IPS DF 4.7 (cell line): ENCODE measurements at regions not wholly inside any gene's neighbourhood (a gene's known extent, or its start where the extent isn't known, plus 50 kb on each side); places are given as distances from the start of the nearest gene placed in this dataset.

Experiments used
- DNase-seq: peaks from one replicate; pipeline ENCODE4 v3.0.0-alpha.2; 2013; ENCODE audit warnings: low spot score; ENCODE audit errors: extremely low read depth

DNA sequence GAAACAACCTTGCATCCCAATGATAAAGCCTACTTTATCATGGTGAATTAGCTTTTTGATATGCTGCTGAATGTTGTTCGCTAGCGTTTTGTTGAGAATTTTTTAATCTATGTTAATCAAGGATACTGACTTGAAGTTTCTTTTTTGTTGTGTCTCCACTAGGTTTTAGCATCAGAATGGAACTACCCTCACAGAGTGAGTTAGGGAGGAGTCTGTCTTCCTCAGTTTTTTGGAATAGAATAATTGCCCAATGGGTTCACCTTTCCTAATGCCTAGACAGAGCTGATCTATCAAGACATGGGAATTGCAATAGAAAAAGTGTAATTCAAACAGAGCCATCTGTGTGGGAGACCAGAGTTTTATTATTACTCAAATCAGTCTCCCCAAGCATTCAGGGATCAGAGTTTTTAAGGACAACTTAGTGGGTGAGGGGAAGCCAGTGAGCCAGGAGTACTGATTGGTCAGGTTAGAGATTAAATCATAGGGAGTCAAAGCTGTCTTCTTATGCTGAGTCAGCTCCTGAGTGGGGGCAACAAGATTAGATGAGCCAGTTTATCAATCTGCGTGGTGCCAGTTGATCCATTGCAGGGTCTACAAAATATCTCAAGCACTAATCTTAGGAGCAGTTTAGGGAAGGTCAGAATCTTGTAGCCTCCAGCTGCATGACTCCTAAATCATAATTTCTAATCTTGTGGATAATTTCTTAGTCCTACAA lies 237.4 kb upstream of the PPP2R3A start:
- no peak for DNase-seq

GRCh38 chr3:135731546-135731945 lies 234.0 kb upstream of the PPP2R3A start:
- DNase-seq: no peak

- peak; percentile 64 for DNase-seq
Observed at GRCh38 chr3:135736740-135737139, 228.8 kb upstream of the PPP2R3A start.

GRCh38 chr3:135739779-135740178 lies 225.7 kb upstream of the PPP2R3A start:
- DNase-seq: no peak

DNA sequence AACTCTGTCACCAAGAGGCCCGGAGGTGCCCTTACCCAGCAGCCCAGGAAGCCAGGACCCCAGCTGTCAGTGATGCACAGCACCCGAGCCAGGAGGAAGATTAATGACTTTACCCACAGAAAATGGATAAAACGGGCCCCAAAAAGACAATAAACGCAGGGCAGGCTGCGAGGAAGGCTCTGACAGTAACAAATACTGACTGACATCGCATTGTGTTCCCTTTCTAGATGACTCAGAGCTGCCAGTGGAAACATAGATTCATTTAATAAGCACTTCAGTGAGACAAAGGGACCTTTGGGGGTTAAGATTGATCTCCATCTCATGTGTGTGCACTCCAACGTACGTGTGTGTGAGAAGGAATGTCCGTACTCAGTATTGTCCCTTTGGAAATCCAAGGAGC lies 225.3 kb upstream of the PPP2R3A start:
- DNase-seq: no peak

GRCh38 chr3:135740751-135741150 lies 224.8 kb upstream of the PPP2R3A start:
- DNase-seq: no peak

DNA sequence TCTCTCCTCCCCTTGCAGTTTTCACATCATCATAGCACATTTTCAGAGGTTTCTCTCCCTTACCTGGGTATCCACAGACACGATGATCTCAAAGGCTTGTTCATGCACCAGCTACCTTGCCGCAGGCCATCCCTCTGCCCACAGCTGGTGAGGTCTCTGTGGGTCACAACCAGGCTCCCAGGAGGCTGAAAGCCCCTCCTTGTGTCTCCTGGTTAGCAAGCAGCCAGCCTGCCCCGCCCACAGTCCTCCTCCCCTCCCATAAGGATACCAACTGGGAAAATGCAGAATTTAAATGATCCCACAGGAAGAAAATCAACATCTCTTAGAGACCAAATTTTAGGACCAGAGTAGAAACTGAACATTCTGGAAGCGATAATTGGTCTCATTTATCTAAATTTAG lies 213.5 kb upstream of the PPP2R3A start:
- no peak for DNase-seq

DNA sequence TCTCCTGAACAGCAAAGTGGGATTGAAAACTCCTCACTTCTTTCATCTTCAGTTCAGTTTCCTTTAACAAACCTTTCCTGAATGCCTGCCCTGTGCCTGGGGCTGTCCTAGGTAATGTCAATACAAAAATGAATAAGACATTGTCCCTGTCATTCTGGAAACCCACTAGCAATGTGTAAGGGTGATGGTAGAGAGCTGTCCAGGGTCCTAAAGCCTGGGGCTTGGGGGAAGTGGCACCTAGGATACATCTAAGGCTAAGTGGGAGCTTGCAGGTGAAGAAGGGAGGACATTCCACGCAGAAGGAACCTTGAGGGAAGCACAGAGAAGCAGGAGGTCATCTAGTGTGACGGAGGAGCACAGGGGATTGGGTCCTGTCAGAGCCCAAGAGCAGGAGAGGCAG lies 212.7 kb upstream of the PPP2R3A start:
- no peak for DNase-seq

DNA sequence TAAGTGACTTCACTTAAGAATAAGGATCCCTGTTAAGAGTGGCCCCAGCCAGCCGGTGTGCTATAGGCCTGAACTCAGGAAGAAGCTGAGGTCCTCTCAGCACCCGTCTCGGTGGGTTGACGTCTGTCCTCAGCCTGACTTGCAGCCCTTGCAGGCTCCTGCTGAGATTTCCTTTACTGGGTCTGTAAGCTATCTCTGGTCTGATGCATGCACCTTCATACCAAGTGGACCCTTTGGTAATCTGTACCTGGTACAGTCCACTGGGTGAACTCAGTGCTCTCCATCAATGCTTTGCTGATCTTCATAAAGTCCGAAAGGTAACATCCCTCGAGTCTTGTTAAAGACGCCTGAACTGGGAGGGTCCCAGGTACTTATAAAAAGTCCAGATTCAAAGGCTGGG lies 212.0 kb upstream of the PPP2R3A start:
- no peak for DNase-seq

- DNase-seq: no peak
Observed at GRCh38 chr3:135755330-135756105, 210.0 kb upstream of the PPP2R3A start.

- no peak for DNase-seq
Observed at GRCh38 chr3:135756106-135756668, 209.3 kb upstream of the PPP2R3A start.

DNA sequence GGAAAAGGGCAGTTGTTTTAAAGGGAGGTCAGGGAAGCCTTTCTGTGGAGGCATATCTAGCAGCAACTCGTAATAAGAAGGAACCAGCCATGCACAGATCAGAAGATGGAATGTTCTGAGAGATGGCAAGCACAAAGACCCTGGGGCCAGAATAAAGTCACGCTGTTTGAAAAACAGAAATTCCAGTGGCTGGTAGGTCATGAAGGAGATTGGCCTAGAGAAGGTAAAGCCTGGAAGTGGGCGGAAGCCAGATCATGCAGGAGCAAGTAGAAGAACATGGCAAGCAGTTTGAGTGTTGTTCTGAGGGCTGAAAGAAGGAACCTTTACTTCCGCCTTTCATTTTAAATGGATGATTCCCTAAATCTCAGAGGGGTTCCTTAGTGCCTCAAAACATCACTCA lies 208.1 kb upstream of the PPP2R3A start:
- DNase-seq: no peak

GRCh38 chr3:135758961-135759360 lies 206.6 kb upstream of the PPP2R3A start:
- DNase-seq: no peak

GRCh38 chr3:135759651-135760050 lies 205.9 kb upstream of the PPP2R3A start:
- no peak for DNase-seq

- no peak for DNase-seq
Observed at GRCh38 chr3:135760581-135760980, 204.9 kb upstream of the PPP2R3A start.

DNA sequence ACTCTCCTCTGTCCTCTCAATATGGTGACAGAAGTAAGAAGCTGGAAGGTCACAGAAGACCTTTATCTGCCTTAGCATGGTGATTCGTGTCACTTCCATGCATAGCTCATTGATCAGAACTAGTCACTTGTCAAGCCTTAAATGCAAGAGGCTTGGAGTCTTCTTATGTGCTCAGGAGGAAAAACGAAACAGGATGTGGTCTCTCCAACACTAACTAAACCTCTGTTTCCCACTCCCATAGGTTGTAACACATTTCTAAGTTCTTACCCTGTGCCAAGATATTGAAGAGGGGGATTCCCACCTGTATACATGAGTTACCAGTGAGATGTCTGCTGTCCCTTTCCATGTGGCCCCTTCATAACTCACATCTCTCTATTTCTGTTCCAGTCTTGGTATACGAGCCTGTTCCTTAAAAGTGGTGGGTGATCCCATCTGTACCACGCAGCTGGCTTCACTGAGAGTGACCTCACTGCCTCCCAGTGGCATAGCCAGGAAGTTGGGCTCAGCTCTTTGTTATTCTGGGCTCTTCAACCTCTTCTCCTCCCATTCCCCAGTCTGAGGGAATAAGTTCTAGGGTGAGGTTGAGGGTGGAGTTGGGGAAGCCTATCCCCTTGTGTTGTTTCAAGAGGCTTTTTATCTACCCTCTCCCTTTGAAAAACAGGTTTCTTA lies 203.2 kb upstream of the PPP2R3A start:
- DNase-seq: peak; percentile 7

- DNase-seq: no peak
Observed at GRCh38 chr3:135766115-135766514, 199.4 kb upstream of the PPP2R3A start.

- DNase-seq: no peak
Observed at GRCh38 chr3:135771760-135772159, 193.8 kb upstream of the PPP2R3A start.

DNA sequence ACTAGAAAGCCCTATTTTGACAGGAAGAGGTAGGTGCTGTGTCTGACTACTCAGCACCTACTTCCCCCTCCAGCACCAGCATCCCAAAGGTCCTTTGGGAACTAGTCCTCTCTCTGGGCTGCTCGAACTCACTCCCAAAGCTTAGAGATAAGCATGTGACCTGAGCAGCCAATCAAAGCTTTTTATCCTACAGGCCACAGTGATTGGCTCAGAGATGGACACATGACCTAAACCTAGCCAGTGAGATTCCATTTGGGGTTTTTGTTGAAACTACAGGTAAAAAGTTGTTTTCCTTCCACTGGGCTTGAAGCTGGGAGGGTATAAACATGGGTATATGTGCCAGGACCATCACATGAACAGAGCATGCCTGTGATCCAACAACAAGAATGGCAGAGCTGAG lies 186.5 kb upstream of the PPP2R3A start:
- no peak for DNase-seq

DNA sequence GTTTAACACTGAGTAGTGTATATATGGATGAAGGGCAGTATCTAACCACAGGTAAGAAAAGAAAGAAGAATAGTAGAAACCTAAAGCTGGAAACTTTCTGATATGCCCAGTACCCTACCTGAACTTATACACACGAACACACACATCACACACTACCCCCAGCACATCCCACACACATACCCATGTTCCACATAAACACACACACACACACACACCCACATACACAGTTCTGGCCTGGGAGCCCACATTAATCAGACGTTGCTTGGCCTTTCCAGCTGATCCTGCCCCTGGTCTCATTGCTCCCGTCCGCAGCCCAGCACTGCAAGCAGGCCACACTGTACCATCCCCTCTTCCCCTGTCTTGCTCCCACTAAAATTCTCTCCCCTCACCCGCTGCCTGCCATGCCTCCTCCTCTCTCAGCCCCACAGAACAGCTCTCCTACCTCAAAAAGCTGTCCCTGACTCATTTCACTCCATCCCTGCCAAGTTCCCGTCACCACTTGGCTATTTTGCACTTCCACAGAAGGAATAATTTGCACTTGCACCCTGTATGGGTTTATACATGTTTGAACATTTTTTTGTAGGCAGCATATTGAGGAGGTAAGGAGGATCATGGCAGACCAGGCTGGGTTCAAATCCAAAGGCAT lies 185.8 kb upstream of the PPP2R3A start:
- DNase-seq: no peak

- DNase-seq: no peak
Observed at GRCh38 chr3:135781026-135781815, 184.3 kb upstream of the PPP2R3A start.
